NOMO-1 treated with DMSO at 0.1 percent for 48 hours (cell line): ENCODE measurements at regions not wholly inside any gene's neighbourhood (a gene's known extent, or its start where the extent isn't known, plus 50 kb on each side); places are given as distances from the start of the nearest gene placed in this dataset.

Experiments used
- DNase-seq: peaks from one replicate; lab custom pipeline; 2025; ENCODE audit not compliant: unreplicated experiment; lab: John Stamatoyannopoulos, UW

GRCh38 chr3:79845546-79845945, 77.7 kb upstream of the ROBO1 start:
- DNase-seq = no peak

- DNase-seq = no peak
Measured at GRCh38 chr3:79844176-79844575, 76.4 kb upstream of the ROBO1 start.

DNA sequence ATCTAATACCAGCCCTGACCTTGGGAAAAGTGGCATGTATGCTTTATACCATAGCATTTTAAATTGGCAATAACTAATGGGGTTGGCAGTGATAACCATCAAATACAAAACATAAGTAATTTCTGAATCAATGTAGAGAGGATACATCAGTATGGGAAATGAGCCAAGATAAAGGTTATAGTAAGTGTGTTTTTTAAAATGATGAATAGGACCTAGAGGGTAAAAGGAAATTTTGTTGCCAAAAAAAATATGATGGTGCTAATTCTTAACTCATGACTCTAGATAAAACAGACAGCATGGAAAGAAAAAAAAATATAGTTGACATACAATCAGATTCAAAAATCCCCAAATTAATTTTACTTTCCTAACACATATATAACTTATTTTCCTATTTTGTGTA, 75.4 kb upstream of the ROBO1 start:
- DNase-seq = no peak

GRCh38 chr3:79835701-79836100, 67.9 kb upstream of the ROBO1 start:
- no peak for DNase-seq

DNA sequence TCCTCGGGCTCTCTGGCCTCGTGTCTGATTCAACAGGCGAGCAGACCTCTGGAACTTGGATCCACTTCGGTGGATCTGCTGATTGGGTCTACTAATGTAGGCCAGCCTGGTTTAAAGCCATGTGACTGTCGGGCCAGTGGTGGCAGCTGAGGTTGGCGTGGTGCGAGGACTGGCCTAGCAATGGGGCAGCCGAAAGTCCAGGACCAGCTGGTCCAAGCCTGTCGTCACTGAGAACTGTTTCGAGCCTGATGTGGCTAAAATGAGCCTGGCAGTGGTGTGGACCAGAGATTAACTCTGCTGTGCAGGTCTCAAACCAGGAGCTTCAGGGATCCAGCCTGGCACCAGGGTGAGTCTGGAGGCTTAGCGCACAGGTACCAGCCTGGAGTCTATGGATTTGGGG, 56.4 kb upstream of the ROBO1 start:
- DNase-seq = no peak

- DNase-seq = no peak
Measured at GRCh38 chr3:79822076-79822475, 54.3 kb upstream of the ROBO1 start.

DNA sequence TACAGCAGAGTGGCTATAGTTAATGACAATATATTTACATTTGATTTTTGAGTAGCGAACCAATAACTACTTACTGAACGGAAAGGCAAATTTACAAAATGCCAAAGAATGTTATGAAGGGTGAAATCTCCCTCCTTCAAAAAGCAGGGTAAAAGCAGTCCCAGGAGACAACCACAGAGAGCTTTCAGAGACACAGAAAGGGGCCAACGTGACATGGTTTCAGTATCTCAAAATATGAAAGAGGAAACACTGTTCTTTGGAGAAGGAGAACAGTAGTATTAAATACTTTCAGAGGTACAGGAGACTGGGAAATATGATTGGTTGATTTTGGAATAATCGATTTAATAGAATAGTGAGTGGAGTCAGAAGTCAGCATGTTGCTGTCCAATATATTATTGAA, 52.3 kb upstream of the ROBO1 start:
- DNase-seq = no peak

- no peak for DNase-seq
Measured at GRCh38 chr3:79818015-79818414, 50.2 kb upstream of the ROBO1 start.
